K562 (cell line): ENCODE measurements at regions not wholly inside any gene's neighbourhood (a gene's known extent, or its start where the extent isn't known, plus 50 kb on each side); places are given as distances from the start of the nearest gene placed in this dataset.

Experiments used
- CTCF ChIP-seq, 3 experiments: IDR thresholded peaks in 2 of 3; conservative IDR thresholded peaks in 1 of 3; 2 replicates each; pipeline ENCODE4 v1.5.1; 2011 to 2012; ENCODE audit warnings: low read length in 3 of 3, mild to moderate bottlenecking in 3 of 3, control low read depth in 2 of 3, improper control_type of control experiment in 1 of 3, inconsistent platforms in 1 of 3, low read depth in 1 of 3, mixed read lengths in 1 of 3, moderate library complexity in 1 of 3; ENCODE audit not compliant: insufficient read depth in 2 of 3
- GABPA ChIP-seq: fragments of 200-800 bp; sonication (Bioruptor generic); conservative IDR thresholded peaks from 2 replicates; pipeline ENCODE4 v1.6.1; 2016; ENCODE audit warnings: low read depth, missing genetic modification characterization, missing compliant biosample characterization
- ZHX1 ChIP-seq: fragments of 150-350 bp; conservative IDR thresholded peaks from 2 replicates; pipeline ENCODE4 v1.6.1; 2014; ENCODE audit warnings: low read length
- ZNF347 ChIP-seq: fragments of 450-650 bp; formaldehyde crosslinking; IDR thresholded peaks from 2 replicates; pipeline ENCODE4 v1.4.0; 2020; ENCODE audit warnings: low read depth, mild to moderate bottlenecking, moderate library complexity

GRCh38 chr2:12066986-12067385 lies 320.6 kb downstream of the LPIN1 start:
- TF ChIP-seq GABPA (tag) (no peak), ZHX1 (no peak), CTCF (IDR thresholded peaks at IDR 0.05 in 2 of 3, conservative IDR thresholded peaks at IDR 0.05 in 1 of 3; ENCODE audit: insufficient read depth in 2 of 3, low read depth in 1 of 3, low read length in 3 of 3) (no peak), ZNF347 (no peak)
